Eye (tissue), 1 donor: ENCODE measurements at regions not wholly inside any gene's neighbourhood (a gene's known extent, or its start where the extent isn't known, plus 50 kb on each side); places are given as distances from the start of the nearest gene placed in this dataset.

Experiments
- DNase-seq: peaks from one replicate; pipeline ENCODE4 v3.0.0-alpha.2; 2015

DNA sequence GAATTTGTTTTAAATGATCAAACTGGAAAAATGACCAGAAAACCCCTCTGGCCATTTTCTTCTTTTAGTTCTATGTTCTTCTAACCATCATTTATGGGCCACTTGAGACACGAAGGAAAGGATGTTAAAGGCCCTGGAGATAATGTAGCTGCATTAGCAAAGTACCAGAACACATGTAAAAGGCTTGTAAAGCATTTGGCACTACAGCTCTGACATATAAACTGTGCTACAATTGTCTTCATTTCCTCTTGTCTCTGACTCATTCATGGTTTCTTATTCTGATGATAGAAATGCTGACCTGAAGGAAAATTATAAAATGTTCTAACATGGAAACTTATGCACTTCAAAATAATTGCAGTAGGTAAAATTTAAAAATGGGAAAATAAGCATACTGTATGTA, 388.7 kb downstream of the FAT4 start:
- peak; percentile 18 for DNase-seq

DNA sequence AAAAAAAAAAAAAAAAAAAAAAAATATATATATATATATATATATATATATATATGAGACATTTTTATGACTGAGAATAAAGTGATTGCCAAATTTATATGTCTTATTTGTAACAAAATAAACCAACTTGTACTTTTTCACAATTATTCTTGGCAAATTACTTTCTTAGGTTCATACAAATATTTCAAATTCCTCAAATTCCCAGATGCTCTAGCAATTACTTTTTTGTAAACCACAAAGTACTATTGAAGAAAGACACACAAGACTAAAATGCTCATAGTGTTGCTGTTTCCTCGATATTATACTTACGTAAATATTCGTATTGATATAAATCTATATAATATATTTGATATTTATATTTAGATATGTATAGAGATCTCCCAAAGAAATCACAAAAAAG, 390.0 kb downstream of the FAT4 start:
- no peak for DNase-seq

DNA sequence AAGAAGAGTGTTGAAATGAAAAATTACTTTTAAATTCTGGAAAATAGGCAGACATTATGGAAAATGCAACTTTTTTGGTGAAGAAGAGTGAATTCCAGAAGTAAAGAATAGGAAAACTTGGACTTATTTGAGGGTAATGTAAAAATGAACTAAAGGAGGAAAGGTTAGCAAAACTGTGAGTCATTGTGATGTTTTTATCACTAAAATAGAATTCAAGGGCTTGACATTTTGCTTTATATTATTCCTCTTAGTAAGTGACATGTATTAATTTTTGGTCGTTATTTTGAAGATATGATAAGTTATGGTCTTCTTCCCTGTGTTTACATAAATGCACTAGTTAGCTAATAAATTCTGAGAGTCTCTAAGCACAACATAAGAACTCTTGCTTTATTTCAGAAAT, 390.9 kb downstream of the FAT4 start:
- DNase-seq, result no peak

DNA sequence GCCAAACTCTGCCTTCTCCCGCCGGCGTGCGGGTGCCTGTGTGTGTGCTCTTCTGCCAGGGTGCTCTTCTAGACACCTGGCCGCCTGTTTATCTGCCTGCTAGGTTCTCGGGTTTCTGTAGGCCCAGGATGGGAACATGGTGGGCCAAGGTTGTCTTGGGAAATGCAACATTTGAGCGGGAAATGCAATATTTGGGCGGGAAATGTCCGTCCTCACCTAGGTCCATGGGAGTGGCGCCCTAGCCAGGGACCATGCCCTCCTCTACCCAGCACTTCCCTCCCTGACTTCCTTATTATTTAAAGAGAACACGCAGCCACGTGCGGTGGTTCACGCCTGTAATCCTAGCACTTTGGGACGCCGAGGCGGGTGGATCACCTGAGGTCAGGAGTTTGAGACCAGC, 392.6 kb downstream of the FAT4 start:
- no peak for DNase-seq

DNA sequence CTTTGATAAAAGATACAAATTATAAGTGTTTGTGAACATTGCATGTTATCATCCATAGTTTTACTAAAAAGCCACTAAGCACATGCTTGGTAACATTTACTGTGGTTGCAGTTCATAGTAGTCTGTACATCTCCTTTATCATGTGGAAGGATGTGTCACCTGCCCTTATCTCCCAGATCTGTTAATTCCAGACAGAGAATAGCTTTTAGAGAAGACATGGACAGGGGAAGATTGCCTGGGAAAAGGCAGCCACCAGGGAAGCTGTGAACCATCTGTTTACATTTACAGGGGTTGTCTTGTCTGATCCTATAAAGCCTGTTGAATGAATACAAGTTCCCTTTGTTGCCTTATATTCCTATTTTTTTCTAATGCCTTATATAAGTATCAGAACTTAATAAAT, 396.0 kb downstream of the FAT4 start:
- no peak for DNase-seq

DNA sequence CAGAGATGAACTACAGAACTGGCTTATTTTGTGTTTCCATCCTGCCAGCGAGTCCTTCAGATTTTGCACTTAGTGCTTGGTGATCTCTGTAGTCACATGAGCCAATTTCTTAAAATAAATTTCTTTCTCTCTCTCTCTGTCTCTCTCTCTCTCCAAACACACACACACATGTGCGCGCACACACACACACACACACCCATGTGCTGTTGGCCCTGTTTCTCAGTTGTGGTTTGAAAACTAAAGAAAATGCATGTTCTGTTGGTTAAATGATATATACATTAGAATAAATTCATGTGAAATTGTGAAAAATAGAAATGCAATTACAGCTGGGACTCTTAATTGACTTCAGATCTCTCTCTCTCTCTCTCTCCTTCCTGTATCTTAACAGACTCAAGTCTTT, 399.3 kb downstream of the FAT4 start:
- no peak for DNase-seq

DNA sequence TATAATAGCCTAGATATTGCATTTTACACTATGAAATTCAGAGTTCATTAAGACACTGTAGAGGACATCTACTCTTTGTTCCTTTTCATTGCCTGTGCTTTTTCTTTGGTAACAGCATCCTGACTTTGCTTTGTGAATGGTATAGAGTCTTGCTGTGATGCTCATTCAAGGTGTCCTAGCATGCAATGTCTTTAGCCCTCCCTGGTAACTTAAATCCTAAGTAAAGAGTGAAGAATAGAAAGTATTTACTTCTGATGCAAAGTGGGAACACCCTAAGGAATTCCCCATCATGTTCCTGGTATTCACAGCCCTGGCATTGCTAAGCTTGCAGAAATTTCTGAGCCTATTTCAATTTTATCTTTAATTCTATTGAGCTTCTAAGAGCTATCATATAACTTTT, 400.1 kb downstream of the FAT4 start:
- DNase-seq, result no peak

DNA sequence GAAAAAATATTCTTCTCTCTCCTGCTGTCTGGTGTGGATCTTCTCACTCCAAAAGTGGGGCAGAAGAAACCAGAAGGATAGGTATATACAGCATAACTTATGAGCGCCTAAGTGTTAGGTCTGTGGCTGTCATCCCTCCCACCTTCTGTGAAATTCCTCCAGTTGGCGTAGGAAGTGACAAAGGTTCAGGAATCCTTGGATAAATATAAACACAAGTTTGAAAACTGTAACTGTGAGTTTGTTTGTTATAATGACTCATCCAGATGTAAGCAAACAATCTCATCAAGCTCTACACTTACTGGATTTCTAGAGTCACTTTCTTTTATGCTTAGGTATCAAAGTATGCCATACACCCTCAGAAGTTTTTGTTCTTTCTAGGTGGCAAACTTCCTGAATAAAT, 405.2 kb downstream of the FAT4 start:
- DNase-seq, result no peak

DNA sequence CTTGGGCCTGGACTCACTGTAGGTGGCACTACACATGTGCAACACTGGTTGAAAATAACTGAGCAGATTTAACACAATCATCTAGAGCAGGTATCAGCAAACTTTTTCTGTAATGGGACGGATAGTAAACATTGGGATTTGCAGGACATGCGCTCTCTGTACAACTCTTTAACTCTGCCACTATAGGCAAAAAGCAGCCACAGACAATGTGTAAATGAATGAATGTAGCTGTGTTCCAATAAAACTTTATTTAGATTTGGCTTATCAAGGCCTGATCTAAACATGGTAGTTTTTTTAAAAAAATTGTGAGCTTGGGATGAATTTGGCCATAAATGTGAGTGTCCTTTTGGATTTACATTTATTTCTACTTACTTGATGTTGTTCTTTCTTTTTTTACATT, 407.3 kb downstream of the FAT4 start:
- DNase-seq, result no peak

DNA sequence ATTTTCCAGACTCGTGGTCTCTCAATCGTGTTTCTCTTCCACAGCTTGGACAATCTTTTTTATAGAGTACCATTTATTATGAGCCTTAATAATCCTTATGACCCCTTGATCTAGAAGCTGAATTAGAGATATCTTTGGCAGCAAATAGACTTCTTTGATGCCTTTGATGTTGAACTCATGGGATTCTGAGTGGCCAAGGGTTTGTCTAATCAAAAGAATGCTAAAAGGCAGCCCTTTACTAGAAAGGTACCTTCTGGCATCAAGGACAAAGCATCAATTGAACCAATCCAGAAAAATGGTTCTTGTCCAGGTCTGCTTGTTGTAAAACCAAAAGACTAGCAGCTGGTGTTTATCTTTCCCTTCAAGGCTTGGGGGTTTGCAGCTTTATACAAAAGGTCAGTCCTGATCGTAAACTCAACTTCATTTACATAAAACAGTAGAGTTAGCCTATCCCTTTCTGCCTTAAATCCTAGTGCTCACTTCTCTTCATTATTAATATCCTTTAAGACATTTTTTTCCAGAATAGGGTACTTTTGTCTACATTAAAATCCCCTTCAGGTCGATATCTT, 411.3 kb downstream of the FAT4 start:
- DNase-seq, result no peak

DNA sequence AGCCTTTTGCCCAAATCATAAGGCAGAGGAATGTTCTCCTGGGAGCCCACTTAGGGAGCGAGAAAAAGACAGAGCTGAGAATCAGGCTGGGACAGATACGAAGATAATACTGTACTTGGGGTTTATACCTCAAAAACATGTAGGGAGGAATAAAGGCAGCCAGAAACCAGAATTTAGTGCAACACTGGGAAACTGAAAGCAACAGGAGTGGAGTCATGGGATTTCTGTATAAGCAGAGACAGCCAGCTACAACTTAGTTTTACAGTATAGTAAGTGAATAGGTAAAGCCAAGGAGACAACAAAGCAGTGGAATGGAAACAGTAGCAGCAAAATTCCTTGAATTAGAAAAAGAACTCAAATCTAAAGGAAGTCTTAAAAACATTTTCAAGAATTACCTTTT, 413.2 kb downstream of the FAT4 start:
- DNase-seq, result no peak

DNA sequence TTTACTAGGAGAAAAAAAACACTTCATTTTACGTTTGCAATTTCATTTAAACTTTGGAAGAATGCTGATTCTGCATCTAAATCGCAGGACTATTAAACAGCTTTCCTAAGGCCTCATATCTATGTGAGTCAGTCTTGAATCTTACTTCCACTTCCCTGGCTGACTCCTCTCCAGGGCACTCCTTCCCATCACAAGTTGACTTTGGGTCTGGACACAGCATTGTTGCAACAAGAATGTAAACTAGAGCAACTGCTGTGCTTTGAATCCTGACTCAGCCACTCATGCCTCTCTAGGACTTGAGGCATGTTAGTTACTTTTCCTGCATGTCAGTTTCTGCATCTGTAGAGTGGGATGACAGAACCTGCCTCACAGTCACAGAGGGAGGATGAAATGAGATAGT, 413.8 kb downstream of the FAT4 start:
- no peak for DNase-seq

DNA sequence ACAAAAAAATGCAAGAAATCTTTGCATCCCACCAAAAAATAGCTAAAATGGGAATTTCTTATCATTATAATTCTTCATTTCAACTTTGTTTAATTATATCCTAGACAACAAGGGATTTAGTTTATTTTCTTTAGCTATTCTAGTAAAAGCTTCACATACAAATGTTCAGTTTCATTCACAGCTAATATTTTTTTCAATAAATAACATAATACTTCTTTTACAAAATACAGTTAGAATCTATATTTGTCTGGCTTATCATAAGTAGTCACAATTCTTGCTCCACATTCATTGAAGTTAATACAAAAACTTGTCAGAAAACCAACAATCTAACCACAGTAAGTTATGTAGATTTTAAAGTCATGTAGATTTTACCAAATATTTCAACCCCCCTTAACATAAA, 414.4 kb downstream of the FAT4 start:
- no peak for DNase-seq

DNA sequence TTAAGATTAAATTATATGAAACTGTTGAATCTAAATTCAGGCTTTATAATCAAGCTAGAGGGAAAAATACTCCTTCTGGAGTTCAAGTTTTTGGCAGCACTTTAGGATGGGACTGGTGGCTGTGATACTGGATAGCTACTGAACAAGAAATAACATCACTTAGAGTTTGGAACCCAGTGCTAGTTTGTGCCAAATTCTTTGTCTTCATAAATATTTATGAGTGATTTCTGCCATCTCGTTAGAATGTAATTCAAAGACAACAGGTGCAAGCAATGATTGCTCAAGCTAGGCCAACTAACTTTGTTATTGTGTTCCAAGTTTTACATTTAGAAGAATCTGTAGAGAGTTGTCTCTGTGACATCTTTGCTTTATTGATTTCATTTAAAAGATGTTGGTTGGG, 417.9 kb downstream of the FAT4 start:
- no peak for DNase-seq

DNA sequence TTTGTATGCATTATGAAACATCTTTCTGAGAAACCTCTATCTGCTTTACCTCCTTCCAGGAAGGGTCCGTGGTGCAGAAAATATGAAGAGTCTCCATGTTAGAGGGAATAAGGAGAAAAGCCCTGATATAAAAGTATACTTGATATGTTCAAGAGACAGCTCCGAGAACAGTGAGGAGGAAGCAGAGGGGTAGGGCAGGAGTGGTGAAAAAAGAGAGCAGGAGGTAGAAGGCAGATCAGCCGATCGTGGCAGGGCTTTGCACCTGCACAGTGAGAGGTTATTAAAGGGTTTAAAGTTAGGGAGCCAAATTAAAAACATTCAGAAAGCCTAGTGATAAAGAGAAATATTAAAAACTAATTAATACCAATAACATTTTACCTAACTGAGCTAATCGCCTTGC, 419.7 kb downstream of the FAT4 start:
- no peak for DNase-seq

DNA sequence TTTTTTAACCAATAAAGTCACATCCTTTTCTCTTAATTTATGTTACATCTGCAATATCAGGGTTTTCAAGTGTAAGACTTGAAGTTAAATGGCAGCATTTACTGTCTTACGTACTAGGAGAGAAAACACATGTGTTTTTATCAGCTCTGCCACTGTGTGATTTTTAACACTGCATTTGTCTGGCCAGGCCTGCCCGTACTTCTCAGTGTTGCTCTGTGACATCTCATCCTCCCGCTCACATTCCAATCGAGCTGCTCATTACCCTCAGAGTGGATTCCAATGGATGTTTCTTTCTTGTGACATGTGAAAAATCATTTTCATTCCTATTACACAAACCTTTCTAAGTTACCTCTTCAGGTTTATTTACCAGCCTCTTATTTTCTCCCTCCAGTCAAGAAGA, 420.3 kb downstream of the FAT4 start:
- DNase-seq, result peak; percentile 79

DNA sequence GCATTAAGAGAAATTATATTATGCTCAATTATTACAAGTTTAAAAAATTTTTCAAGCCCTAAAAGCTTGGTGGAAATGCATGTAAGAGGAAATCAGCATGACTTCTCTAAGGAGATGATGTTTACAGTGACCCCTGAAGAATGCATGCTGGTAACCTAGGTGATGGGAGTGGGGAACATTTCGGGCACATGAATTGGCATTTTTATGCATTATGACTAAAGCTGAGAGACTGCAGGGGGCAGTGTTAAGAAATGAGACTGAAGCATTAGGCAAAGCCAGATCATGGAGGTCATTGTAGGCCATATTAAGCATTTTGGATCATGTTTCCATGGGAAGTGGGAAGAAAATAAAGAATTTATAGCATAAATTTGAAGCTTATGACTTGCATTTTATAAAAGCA, 421.3 kb downstream of the FAT4 start:
- peak; percentile 59 for DNase-seq

DNA sequence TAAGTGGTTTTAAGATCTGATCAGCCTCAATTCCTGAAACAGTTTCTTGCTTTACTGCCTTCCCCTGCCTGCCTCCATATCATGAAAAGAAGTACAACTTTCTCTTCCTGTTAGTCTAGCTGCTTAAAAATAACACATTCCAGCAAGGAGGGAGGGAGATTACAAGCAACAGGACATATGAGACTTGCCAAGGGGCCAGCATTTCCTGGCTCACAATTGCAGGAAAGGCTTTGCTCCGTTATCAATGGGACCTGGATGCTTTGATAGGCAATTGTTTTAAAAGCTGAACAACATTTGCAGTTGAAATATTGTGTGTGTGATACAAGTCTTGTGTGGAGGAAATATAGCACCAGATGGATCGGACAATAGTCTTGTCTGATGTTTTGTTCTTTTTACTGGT, 425.0 kb downstream of the FAT4 start:
- no peak for DNase-seq

DNA sequence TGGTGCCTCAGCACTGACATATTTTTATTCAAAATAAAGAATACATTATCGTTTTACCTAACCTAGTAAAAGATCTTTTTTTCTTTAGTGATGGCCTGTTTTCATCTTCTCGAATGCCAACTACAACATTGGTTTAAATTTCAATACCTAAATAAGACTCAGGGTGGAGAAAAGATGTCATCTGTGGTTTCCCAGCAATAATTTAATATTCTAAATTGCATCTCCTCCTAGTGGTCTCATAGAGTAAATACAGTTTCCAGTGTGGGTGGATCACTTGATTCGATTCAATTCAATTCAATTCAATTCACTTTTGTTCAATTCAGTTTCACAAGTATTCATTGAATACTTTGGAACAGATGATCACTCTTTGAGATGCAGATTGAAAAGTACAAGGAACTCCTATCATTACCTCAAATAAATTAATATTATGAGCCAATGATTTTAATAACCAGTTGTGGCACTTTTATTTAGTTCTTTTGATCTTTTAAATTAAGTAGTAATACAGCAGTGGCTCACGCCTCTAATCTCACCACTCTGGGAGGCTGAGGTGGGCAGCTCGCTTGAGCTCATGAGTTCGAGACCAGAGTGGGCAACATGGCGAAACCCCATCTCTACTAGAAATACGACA, 427.2 kb downstream of the FAT4 start:
- no peak for DNase-seq

DNA sequence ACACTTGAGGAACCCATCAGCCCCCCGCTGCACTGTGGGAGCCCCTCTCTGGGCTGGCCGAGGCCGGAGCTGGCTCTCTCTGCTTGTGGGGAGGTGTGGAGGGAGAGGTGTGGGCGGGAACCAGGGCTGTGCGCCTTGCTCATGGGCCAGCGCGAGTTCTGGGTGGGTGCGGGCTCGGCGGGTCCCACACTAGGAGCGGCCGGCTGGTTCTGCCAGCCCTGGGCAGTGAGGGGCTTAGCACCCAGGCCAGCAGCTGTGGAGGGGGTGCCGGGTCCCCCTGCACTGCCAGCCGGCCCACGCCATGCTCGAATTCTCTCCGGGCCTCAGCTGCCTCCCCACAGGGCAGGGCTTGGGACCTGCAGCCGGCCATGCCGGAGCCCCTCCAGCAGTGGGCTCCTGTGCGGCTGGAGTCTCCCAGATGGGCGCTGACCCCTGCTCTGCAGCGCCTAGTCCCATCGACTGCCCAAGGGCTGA, 430.2 kb downstream of the FAT4 start:
- DNase-seq, result no peak

DNA sequence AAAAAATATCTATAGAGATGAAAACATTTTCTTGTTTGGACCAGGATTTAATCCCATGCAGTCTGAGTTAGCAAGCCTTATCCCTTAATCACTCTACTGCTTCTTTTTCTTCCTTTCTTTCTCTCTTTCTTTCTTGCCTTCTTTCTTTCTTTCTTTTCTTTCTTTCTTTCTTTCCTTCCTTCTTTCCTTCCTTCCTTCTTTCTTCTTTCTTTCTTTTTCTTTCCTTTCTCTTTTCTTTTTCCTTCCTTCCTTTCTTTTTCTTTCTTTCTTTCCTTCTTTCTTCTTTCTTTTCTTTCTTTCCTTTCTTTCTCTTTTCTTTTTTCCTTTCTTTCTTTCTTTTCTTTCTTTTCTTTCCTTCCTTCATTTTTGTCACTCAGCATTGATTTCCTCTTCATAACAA, 434.6 kb downstream of the FAT4 start:
- no peak for DNase-seq

DNA sequence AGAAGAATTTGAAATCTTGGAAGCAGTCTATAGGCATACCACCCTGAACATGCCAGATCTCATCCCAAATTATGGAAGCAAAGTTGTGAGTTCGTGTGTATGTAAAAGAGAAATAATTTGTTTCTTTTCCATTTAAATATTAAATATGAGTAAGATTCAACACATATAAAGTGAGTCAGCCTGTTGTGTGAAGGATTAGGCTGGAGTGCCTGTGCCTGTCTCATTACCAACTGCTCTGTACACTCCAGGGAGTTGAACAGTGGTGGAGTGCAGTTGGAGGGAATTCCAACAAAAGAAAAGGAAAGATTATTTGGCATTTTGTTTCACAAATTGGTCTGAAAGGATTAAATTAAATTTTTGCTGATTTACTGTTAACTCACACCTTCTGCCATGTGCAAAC, 435.6 kb downstream of the FAT4 start:
- no peak for DNase-seq

DNA sequence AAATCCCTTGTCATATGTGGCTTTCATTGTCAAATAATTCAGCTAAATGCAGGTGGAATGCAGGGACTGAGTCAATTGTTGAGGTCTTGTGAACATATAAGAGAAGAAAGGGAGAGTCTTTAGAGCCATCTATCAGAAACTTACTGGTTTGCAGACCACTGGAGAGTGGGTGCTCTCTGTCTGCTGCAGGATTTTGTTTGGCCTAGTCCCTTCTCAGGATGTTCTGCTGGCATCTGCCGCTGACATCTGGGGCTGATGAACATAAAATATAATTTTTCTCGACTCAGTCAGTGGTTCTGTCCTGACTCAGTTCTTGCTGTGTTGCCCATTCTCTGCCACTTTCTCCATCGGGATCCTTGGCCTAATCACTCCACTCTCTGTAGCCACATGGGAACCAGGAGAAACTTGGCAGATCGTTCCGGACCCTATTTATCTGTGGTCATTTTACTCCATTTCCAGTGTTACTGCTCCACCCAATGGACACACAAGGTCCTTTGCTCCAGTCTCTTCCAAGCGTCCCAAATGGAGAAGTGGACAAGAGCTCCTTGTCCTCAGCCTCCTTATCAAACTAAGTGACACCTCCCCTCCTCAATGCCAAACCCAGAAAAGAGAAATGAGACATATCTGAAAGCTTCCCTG, 436.2 kb downstream of the FAT4 start:
- DNase-seq, result peak; percentile 74

DNA sequence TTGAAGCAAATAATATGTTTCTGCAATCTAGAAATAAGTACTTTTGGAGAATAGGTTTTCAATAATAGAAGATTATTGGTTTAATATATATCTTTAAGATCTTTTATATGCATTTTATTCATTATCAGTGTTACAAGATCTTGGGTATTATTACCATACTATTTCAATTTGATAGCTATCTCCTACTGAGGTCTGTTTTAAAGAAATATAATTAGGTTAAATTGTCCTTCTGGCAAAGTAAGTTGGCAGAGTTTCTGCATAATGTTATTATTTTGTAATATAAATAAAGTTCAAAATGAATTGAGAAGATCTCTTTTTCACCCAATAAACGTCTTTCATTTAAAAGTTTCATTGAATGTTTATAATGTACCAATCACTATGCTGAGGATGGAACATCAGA, 443.7 kb downstream of the FAT4 start:
- DNase-seq, result no peak
